HG02981 (cell line): ENCODE measurements at regions not wholly inside any gene's neighbourhood (a gene's known extent, or its start where the extent isn't known, plus 50 kb on each side); places are given as distances from the start of the nearest gene placed in this dataset.
"Not testable (repeated sequence)": the region's sequence is repeated elsewhere in the genome, so short reads cannot be mapped to it uniquely, and the experiment has no call there.

Source experiments
- ATAC-seq: cut with Tn5 transposase; IDR thresholded peaks from one replicate; pipeline ENCODE4 v1.9.1; 2021; ENCODE audit warnings: mild to moderate bottlenecking, moderate library complexity; ENCODE audit not compliant: unreplicated experiment

GRCh38 chr18:56489893-56490292 is 148.5 kb downstream of the TXNL1 start:
- no peak for ATAC-seq

GRCh38 chr18:56488739-56489138 is 149.7 kb downstream of the TXNL1 start:
- no peak for ATAC-seq

GRCh38 chr18:56487801-56488200 is 150.6 kb downstream of the TXNL1 start:
- no peak for ATAC-seq

- no peak for ATAC-seq
Observed at GRCh38 chr18:56483386-56483785, 155.0 kb downstream of the TXNL1 start.

- ATAC-seq = not testable (repeated sequence)
Observed at GRCh38 chr18:56482813-56483212, 155.6 kb downstream of the TXNL1 start.

- ATAC-seq = no peak
Observed at GRCh38 chr18:56481751-56482150, 156.6 kb downstream of the TXNL1 start.

GRCh38 chr18:56479841-56480240 is 158.6 kb downstream of the TXNL1 start:
- no peak for ATAC-seq

GRCh38 chr18:56475250-56475649 is 163.1 kb downstream of the TXNL1 start:
- ATAC-seq = no peak

GRCh38 chr18:56473400-56474024 is 164.9 kb downstream of the TXNL1 start:
- no peak for ATAC-seq

GRCh38 chr18:56470406-56471351 is 167.7 kb downstream of the TXNL1 start:
- ATAC-seq = no peak

GRCh38 chr18:56469582-56469981 is 168.8 kb downstream of the TXNL1 start:
- no peak for ATAC-seq

- no peak for ATAC-seq
Observed at GRCh38 chr18:56468396-56468795, 170.0 kb downstream of the TXNL1 start.

GRCh38 chr18:56462276-56462675 is 176.1 kb downstream of the TXNL1 start:
- no peak for ATAC-seq

- no peak for ATAC-seq
Observed at GRCh38 chr18:56461151-56461550, 177.2 kb downstream of the TXNL1 start.

- ATAC-seq = no peak
Observed at GRCh38 chr18:56460581-56460980, 177.8 kb downstream of the TXNL1 start.

GRCh38 chr18:56458770-56459712 is 179.4 kb downstream of the TXNL1 start:
- no peak for ATAC-seq

- no peak for ATAC-seq
Observed at GRCh38 chr18:56455874-56456273, 182.5 kb downstream of the TXNL1 start.

- ATAC-seq = no peak
Observed at GRCh38 chr18:56455141-56455540, 183.3 kb downstream of the TXNL1 start.

GRCh38 chr18:56453631-56454030 is 184.8 kb downstream of the TXNL1 start:
- ATAC-seq = no peak

GRCh38 chr18:56451188-56451587 is 187.2 kb downstream of the TXNL1 start:
- ATAC-seq = no peak

- ATAC-seq = no peak
Observed at GRCh38 chr18:56448751-56449150, 189.6 kb downstream of the TXNL1 start.
